MM.1S (cell line): ENCODE measurements at regions not wholly inside any gene's neighbourhood (a gene's known extent, or its start where the extent isn't known, plus 50 kb on each side); places are given as distances from the start of the nearest gene placed in this dataset.

Experiments used
- EZH2 ChIP-seq: fragments of 300-600 bp; sonication (generic); optimal IDR thresholded peaks from 2 replicates; pipeline ENCODE3; 2017; ENCODE audit warnings: low read depth, mild to moderate bottlenecking, antibody characterized with exemption, low read length, mixed read lengths
- TF ChIP-seq, protein P1 (sequence below): fragments of 300-600 bp; sonication (generic); IDR thresholded peaks from 2 replicates; pipeline ENCODE4 v1.5.1; 2016; ENCODE audit warnings: antibody characterized with exemption, low read length, mixed read lengths

DNA sequence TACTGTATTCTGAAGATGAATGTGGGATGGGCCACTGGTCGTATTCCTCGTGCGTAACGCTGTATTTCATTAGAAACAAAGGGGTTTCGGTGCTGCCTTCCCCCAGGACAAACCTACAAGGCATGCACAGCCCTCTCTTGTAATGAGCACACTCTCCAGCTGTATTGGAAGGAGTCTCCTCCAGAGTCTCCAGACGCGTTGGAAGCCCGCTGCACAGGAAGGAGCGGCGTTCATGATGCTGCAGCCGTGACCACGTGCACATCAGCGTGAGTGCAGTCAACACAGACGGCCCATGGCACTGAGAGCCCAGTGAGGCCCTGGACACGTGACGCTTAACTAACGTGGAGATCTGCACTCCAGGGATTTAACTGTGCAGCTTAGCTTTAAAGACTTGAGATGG is 209.0 kb upstream of the IRX1 start:
- TF ChIP-seq, protein P1, sequence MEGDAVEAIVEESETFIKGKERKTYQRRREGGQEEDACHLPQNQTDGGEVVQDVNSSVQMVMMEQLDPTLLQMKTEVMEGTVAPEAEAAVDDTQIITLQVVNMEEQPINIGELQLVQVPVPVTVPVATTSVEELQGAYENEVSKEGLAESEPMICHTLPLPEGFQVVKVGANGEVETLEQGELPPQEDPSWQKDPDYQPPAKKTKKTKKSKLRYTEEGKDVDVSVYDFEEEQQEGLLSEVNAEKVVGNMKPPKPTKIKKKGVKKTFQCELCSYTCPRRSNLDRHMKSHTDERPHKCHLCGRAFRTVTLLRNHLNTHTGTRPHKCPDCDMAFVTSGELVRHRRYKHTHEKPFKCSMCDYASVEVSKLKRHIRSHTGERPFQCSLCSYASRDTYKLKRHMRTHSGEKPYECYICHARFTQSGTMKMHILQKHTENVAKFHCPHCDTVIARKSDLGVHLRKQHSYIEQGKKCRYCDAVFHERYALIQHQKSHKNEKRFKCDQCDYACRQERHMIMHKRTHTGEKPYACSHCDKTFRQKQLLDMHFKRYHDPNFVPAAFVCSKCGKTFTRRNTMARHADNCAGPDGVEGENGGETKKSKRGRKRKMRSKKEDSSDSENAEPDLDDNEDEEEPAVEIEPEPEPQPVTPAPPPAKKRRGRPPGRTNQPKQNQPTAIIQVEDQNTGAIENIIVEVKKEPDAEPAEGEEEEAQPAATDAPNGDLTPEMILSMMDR, result no peak
- no peak for TF ChIP-seq EZH2
